Iris pigment epithelial cell (primary cell): ENCODE measurements at regions not wholly inside any gene's neighbourhood (a gene's known extent, or its start where the extent isn't known, plus 50 kb on each side); places are given as distances from the start of the nearest gene placed in this dataset.

ENCODE experiments used
- DNase-seq: peaks from one replicate; pipeline ENCODE4 v3.0.0-alpha.2; 2011; ENCODE audit warnings: low read depth

DNA sequence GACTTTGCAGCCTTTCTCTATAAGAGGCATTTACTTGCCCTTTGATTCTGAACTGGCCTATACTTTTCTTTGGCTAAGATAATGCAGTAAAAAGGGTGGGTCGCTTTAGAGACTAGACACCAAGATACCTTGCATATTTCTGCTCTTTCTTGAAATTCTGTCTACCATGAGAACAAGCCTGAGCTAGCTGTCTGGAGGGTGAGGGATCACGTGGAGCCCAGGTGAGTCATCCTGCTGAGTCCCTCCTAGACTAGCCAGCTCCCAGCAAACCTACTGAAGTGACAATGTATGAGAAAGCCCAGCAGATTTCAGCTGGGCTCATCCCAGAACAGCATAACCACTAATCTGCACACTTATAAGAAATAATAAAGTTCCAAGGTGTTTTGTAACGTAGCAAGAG lies 408.0 kb upstream of the KAZN start:
- DNase-seq: peak; percentile 28

DNA sequence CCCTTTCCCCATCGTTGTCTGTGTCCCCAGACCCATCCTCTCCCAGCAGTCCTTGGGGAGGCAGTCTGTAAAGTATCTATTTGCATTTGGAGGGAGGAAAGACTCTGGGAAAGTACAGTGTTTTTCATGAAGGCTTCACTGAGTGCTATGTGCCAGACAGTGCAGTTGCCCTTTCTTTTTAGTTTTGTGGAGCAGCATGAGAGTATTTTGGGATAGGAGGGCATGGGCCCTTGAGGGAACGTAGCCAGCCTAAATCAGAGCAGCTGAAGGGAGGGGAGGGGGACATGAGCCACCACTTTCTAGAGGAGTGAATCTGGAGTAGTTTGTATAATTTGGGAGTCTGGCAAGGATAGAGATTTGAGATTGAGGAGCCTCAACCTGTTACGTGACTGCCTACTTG lies 404.0 kb upstream of the KAZN start:
- DNase-seq: no peak

- no peak for DNase-seq
Observed at GRCh38 chr1:14205066-14205465, 393.4 kb upstream of the KAZN start.

- DNase-seq: no peak
Observed at GRCh38 chr1:14215151-14215550, 383.3 kb upstream of the KAZN start.

GRCh38 chr1:14217384-14217783 lies 381.1 kb upstream of the KAZN start:
- DNase-seq: no peak

DNA sequence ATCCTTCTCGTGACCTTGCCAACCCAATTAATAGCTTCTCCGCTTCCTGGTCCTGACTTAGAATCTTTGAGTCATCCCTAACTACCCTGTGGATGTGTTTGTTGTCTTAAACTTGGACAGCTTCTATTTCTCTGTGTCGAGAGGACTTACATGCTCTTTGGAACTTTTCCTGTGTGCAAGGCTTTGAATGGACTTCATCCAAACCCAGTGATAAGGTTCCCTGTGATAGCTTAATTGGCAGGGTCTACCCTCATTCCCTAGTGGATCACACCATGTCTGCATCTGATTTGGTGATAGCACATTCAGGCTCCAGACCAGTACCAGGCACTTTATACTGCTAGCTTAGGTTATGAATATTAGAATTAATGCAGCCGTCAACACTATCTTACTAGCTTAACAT lies 378.2 kb upstream of the KAZN start:
- DNase-seq: no peak

GRCh38 chr1:14220811-14221210 lies 377.7 kb upstream of the KAZN start:
- DNase-seq: no peak

DNA sequence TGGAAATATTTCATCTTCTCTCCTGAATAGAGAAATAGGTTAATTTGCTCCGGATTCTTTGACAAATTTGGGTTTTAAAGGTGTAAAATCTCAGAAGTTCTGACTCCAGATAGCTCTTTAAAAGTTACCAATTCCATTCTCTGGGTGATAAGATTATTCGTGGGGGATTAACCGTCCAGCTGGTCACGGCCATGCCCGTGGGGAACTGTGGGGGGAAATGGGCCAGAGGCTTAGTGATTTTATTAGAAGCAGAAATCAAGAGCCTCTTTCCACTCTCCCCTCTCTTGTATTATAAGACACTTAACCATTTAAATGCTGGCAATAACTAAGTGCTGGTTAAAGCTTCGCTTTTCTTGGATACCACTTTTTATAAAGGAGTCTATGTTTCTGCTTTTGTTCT lies 376.4 kb upstream of the KAZN start:
- DNase-seq: no peak

DNA sequence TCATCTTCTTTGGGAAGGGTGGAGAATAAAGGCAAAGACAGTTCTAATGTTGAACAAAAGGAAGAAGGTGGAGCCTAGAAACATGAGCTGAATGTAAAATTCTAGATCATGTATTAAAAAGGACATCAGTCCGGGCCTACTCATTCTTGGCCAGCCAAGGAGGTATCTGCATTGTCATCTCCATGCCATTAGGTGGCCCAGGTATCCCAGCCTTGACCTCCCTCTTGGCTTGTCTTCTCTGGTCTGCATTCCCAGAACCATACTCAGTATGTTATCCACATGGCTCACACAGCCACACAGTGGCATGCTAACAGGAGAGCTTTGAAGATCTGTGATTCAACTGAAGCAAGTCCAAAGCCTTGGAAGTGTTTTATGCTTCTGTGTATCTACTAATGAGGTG lies 369.8 kb upstream of the KAZN start:
- DNase-seq: no peak

DNA sequence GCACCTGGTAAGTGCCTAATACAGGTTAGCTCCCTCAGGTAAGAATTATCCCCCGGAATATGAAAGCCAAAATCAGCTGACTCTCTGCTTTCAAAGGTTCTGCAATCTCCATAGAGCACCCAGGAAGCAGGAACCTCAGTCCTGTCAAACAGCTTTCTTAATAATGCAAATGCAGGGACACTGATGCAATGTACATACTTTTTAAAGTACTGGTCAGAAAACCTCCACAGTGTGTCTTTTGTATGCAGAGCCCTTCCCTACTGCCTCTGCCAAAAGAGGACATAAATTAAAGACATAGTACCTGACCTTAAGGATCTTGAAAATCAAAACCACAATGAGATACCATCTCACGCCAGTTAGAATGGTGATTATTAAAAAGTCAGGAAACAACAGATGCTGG lies 365.0 kb upstream of the KAZN start:
- DNase-seq: no peak

DNA sequence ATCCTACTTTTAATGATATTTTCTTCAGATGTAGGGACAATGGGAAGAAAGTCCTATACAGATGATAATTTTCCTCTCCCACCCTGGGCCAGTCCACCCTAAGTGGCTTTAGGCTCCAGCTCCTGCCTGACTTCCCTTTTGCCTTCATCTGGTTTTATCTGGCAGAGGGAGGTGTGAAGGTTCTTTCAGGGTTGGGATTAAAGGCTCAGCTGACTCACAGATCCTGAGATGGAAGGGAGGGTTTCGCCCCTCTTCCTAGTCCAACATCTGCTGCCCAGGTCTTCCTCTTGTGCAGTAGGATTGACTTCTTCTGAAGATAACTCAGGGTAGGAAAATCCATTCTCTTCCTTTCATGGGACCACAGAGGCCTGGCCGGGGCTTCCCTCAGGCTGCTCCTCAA lies 362.4 kb upstream of the KAZN start:
- no peak for DNase-seq

DNA sequence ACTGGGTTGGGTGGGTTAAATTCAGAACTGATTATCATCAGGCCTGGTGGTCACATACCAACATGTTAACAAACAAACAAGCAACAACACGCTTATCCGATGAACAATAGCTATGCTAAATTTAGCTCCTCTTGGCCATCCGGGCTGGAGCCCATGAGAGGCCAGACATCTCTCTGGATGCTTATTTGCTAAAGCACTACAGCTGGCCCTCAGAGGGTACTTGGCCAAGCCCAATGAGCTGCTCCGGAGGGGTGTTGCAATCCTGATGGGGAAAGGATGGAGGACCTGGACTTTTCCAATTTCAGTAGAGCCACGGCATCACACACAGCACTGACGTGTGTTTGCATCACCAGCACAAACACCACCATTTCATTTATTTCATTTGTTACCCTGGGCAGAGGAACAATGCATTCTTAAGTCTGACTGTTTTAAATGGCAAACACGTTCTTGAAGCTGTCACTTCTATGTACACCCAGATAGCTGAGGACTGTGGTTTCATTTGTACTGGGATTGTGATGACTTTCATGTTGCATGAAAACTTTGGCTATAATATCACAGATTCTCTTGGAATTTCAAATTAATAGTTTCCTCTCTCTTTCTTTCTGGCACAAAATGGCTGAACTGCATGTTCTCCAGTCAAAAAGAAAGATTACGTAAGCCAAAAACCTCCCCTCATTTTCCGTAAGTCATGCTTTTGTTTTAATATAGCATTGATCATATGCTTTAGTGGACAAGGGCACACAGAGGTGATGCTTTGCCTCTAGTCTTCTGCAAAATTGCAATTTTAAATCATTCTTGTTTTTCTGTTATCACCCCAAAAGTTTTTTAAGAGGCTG lies 359.8 kb upstream of the KAZN start:
- no peak for DNase-seq

- no peak for DNase-seq
Observed at GRCh38 chr1:14240265-14240664, 358.2 kb upstream of the KAZN start.

DNA sequence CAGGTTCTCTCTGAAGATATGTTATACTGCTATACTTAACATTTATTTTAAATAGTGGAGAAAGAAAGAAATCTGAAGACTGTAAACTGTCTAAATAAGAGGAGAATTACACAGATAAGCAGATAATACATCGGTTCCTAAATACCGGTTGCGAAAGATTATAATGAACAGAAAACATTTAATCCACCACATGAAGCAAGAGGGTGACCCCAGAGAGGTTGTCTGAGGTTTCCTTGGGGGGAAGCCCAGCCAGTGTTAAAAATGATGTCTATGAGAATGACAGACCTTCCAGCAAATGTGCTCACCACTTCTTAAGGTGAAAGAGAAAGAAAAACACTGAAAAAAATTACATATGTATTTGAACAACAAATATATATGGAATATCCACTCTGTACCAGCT lies 356.4 kb upstream of the KAZN start:
- no peak for DNase-seq

DNA sequence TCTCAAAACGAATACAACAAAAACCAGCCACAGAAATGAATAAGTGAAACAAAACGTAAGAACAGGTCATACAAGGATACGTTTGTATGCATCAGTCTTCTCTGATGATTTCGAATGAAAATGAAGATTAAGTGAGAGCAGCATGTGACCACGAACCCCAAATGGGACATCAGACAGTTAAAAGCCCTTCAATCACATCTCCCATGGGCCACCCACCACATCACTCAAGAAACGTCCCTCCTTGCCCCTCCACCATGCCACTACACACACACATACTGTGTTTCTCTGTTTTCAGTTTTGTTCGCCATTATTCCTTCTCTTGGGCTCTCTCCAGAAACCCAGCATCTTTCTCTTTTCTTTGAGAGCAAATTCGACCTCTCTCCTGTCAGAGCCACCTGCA lies 355.6 kb upstream of the KAZN start:
- no peak for DNase-seq

DNA sequence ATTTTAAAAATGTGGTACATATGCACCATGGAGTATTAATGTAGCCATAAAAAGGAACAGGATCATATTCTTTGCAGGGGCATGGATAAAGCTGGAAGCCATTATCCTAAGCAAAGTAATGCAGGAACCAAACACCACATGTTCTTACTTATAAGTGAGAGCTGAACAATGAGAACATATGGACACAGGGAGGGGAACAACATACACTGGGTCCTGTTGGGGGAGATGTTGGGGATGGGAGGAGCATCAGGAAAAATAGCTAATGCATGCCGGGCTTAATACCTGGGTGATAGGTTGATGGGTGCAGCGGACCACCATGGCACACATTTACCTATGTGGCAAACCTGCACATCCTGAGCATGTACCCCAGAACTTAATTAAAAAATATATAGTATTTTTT lies 352.5 kb upstream of the KAZN start:
- no peak for DNase-seq

DNA sequence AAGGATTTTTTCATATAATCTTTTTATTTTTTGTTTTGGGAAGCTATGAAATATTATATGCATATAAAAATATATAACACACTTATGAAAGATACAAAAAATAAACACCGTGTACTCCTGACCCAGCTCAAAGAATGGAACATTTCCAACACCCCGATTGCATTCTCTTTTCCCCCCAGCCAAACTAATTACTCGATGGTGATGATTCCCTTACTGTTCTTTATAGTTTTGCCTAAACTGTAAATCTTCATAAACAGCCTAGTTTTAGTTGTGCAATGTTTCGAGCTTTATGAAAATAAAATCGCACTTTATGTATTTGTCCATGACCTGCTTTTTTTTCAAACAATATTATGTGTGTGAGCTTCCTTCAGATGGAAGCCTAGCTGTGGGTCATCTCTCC lies 352.0 kb upstream of the KAZN start:
- no peak for DNase-seq

DNA sequence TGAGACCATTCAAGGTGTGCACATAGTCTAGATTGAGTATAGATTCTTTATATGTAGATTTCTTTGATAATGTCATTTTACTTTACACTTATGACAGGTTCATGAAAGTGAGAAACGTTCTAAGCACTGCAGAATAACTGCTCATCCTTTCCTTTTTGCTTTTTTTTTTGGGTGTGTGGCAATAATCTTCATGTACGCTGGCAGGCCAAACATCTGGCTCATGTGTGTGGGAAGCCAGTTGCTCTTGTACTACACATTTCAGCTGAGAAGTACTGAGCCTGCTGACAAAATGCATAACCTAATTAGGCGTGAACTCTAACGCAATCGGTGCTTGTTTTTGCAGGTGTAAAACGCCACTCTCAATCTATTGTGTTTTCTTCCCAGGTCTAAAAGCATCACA lies 350.8 kb upstream of the KAZN start:
- no peak for DNase-seq

DNA sequence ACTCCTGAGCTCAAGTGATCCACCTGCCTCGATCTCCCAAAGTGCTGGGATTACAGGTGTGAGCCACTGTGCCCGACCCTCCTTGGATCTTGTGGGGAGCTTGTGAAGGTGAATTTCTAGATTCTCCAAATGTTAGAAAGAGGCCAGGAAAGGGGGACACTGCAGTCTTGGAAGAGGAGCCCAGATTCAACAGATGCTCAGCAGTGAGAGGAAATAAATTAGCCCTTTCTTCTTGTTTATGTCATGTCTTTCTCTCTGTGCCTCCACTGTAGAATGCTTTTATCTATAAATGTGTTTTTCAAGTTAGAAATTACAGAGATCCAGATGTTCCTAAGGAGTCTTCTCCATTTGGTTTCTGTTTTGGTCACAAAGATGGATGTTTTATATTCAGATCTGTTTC lies 346.6 kb upstream of the KAZN start:
- no peak for DNase-seq

- no peak for DNase-seq
Observed at GRCh38 chr1:14253676-14254075, 344.8 kb upstream of the KAZN start.

DNA sequence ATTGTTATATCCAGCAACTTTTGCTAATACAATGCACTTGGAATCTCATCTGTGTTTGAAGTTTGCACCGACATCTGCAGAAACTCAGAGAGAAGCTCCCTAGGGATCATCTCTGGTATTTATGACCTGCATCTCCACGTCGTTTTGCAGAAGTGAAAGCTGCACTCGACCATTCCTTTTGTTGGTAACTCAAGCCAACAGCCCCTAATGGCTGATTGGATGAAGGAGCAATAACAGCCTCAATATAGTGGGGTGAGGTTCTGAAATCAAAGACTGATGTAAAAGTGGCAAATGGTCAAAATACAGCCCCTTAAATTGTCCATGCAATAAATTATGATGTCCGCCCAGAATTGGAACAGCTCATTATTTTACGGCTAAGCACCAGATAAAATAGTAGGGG lies 344.2 kb upstream of the KAZN start:
- DNase-seq: no peak

GRCh38 chr1:14255233-14255632 lies 343.3 kb upstream of the KAZN start:
- DNase-seq: no peak

- DNase-seq: peak; percentile 14
Observed at GRCh38 chr1:14255711-14256110, 342.8 kb upstream of the KAZN start.

GRCh38 chr1:14259191-14259757 lies 339.2 kb upstream of the KAZN start:
- no peak for DNase-seq
